ENCODE measurements at regions not wholly inside any gene's neighbourhood (a gene's known extent, or its start where the extent isn't known, plus 50 kb on each side); places are given as distances from the start of the nearest gene placed in this dataset.

- DNase-seq (ENCODE audit: low read depth): no peak
- H3K4me3 ChIP-seq (ENCODE audit: low read depth, low read length): no peak overlapping the region
- TF ChIP-seq, protein P1, sequence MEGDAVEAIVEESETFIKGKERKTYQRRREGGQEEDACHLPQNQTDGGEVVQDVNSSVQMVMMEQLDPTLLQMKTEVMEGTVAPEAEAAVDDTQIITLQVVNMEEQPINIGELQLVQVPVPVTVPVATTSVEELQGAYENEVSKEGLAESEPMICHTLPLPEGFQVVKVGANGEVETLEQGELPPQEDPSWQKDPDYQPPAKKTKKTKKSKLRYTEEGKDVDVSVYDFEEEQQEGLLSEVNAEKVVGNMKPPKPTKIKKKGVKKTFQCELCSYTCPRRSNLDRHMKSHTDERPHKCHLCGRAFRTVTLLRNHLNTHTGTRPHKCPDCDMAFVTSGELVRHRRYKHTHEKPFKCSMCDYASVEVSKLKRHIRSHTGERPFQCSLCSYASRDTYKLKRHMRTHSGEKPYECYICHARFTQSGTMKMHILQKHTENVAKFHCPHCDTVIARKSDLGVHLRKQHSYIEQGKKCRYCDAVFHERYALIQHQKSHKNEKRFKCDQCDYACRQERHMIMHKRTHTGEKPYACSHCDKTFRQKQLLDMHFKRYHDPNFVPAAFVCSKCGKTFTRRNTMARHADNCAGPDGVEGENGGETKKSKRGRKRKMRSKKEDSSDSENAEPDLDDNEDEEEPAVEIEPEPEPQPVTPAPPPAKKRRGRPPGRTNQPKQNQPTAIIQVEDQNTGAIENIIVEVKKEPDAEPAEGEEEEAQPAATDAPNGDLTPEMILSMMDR (conservative IDR thresholded peaks at IDR 0.05; ENCODE audit: low read depth, low read length): no peak
Observed at GRCh38 chr2:180621941-180622918, 358.2 kb upstream of the UBE2E3 start.

- DNase-seq (ENCODE audit: low read depth): no peak
- H3K4me3 ChIP-seq (ENCODE audit: low read depth, low read length): no peak overlapping the region
- TF ChIP-seq, protein P1 (conservative IDR thresholded peaks at IDR 0.05; ENCODE audit: low read depth, low read length): no peak
Observed at GRCh38 chr2:180621366-180621765, 359.0 kb upstream of the UBE2E3 start.

GRCh38 chr2:180618570-180618969, 361.8 kb upstream of the UBE2E3 start:
- DNase-seq (ENCODE audit: low read depth): no peak
- TF ChIP-seq, protein P1 (conservative IDR thresholded peaks at IDR 0.05; ENCODE audit: low read depth, low read length): no peak
- H3K4me3 ChIP-seq (ENCODE audit: low read depth, low read length): no peak overlapping the region

- TF ChIP-seq, protein P1 (conservative IDR thresholded peaks at IDR 0.05; ENCODE audit: low read depth, low read length): no peak
Observed at GRCh38 chr2:180614776-180615175, 365.6 kb upstream of the UBE2E3 start.

GRCh38 chr2:180609626-180610340, 370.6 kb upstream of the UBE2E3 start:
- no peak for DNase-seq (ENCODE audit: low read depth)
- H3K4me3 ChIP-seq (ENCODE audit: low read depth, low read length): no peak overlapping the region
- TF ChIP-seq, protein P1 (conservative IDR thresholded peaks at IDR 0.05; ENCODE audit: low read depth, low read length): no peak

More at GRCh38 chr2:180614776-180615175, 365.6 kb upstream of the UBE2E3 start:
- DNase-seq (ENCODE audit: low read depth): no peak
- H3K4me3 ChIP-seq (ENCODE audit: low read depth, low read length): no peak overlapping the region

DNA sequence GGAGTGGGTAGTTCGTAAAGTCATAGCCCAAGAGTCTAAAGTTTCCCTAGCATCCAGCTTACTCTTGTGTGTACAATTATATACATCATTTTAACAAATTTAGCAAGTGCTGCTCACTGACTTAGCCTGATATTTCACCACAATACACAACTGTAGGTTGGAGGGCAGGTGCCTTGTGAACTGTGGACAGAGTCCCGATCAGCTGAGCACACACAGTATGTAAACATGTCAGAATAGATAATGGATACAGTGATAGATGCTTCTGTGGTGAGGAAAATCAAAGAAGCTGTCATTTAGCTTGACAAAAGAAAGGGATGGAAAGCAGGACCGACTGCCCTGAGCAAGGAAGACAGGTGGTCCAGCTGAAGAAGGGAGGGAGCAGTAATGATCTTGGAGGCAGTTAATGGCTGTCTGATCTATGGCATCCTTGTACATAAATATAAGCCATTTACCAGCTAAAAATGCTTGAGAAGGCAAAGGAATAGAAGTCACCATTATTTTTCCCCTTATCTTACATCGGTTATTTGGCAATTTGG, 372.8 kb upstream of the UBE2E3 start:
- TF ChIP-seq, protein P1 (conservative IDR thresholded peaks at IDR 0.05; ENCODE audit: low read depth, low read length): no peak
- no peak for DNase-seq (ENCODE audit: low read depth)
- H3K4me3 ChIP-seq (ENCODE audit: low read depth, low read length): no peak overlapping the region
